Left renal cortex interstitium (tissue), 4 donors: ENCODE measurements at regions not wholly inside any gene's neighbourhood (a gene's known extent, or its start where the extent isn't known, plus 50 kb on each side); places are given as distances from the start of the nearest gene placed in this dataset.

Experiments used
- DNase-seq, 4 donors: peaks; one replicate each; pipeline ENCODE4 v3.0.0-alpha.2; 2013; ENCODE audit warnings: low read depth in 4 of 4, low spot score in 2 of 4, missing footprints in 1 of 4

DNA sequence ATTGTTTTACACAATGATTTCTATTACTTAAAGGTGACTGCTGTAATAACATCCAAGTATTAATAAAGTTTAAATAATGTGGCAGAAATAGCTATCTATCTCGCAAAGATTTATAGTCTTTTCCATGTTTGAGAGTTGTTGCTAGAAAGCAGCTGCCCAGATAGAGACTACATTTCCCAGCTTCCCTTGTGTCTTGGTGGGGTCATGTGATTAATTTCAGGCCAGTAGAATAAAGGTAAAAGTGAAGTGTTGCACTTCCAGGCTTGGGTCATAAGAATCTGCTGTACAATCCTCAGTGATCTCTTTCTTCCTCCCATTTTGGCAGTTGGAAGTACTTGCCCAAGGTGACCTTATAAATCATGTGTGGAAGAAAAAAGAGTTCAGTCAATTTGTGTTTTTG lies 449.7 kb upstream of the USP15 start:
- DNase-seq: no peak

DNA sequence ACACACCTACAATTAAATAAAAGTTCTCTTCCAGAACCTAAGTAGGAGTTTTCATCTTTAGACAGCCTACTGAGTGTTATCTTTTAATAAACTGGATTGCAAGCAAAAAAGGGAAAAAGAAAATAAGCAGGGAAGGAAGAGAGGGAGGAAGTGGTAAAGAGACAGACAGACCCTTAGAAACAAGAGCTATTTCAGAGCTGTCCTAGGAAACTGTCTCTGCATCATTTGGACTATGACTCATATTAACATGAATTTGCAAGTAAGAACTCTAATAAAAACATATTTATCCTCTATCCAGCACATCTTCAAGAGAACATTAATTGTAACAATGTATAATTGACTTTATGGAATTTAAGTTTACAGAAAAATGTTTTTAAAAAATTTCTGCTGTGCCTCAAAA lies 438.8 kb upstream of the USP15 start:
- DNase-seq: no peak

GRCh38 chr12:61823102-61823501 lies 437.1 kb upstream of the USP15 start:
- no peak for DNase-seq

DNA sequence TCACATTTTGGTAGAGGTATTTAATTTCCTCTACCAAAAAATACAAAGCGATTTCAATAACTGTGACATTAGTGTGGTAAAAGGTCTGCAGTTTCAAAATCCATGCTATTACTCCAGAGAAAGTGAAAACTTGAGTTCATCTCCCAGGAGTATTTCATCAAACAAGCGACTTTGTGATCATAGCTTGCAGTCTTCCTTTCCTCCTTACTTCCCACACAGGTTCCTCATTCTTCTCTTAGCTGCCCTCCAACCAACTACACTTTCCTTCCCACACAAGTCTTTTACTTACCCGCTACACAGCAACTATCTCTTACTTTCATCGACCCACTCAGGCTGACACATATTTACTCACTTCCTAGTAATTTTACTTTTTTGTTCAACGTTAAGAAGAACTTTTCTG lies 413.4 kb upstream of the USP15 start:
- no peak for DNase-seq

GRCh38 chr12:61848893-61849292 lies 411.3 kb upstream of the USP15 start:
- DNase-seq: no peak

GRCh38 chr12:61853945-61854344 lies 406.3 kb upstream of the USP15 start:
- no peak for DNase-seq

DNA sequence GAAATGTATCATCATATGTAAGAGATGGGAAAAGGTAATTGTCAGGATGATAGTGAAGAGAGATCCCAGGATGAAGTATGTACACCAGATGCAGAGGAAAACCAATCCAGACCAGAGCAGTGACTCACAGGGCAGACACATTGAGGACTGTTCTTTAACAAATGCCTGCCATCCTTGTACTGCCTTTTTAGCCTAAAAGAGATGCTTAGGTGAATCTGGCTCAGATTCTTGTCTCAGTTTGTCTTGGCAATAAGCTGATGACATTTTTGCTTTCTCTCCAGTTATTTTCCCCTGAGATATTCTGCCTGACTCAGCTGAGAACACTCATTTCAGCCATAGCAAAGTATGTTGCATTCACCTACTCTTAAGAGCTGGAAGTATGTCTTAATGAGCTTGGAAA lies 405.3 kb upstream of the USP15 start:
- DNase-seq: no peak

DNA sequence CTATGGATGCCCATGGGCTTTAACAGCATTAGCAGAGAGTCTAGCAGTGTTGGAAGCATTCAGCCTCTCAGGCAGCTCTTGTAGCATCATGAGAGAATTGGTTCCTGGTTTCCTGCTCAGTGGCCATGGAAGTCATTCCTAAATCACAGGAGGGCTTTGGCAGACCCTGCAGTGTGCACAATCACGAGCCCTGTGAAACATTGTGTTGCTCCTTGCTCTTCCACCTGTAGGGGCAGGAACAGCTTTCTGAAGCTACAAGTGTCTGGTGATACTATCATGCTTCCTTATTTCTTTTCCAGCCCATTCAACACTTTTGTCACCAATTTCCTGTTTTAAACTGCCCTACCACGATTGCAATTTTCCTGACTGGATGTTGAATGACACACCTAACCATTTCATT lies 402.2 kb upstream of the USP15 start:
- DNase-seq: no peak

GRCh38 chr12:61860451-61860850 lies 399.8 kb upstream of the USP15 start:
- no peak for DNase-seq

DNA sequence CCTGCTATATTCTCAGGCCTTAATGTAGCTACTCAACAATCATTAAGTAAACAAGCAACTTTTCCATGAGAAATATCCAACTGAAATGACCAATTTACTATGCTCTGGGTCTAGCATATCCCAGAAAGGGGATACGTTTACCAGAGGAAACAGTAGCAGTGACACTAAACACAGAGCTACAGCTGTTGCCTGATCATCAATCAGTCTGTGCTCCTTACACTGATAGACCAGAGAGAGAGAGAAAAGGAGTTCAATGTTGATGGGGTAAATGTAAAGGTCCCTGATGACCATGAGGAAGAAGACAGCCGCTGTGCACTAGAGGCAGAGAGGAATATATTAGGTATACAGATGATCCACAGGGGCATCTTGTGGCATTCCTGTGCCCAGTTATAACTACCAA lies 397.2 kb upstream of the USP15 start:
- DNase-seq: no peak

DNA sequence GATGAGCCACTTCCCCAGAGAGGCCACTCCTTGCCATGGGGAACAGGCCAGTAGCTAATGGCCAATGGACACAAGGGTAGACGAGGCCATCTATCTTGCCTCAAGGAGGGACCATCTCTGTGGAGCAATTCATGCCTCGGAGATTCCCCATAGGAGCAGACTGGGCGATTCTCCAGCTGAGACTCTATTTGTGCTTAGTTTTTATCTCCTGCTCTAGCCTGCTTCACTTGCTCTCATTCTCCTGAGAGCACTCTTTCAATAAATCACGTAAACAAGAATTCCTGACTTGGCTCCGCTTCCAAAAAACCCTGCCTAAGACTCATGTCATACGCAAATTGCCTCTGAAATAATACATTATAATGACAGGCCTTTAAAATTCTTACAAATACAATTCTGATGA lies 396.4 kb upstream of the USP15 start:
- no peak for DNase-seq

DNA sequence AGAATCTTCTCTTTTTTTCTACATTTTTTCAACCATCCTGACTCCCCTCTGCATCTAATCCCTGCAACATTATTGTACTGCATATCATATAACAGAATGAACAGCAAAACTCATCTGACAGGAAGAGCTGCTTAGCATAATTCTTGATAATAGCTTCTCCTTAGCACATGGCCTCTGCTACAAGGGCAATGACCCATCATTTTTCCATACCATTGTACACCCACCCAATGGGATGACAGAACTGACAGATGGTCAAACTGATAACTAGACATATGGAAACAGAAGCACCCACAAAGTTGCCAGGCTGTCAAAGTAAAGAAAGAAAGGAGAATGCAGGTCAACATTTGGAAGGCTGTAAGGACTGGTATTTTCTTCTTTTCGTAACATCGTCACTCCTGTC lies 390.4 kb upstream of the USP15 start:
- DNase-seq: no peak

GRCh38 chr12:61870658-61871484 lies 389.3 kb upstream of the USP15 start:
- no peak for DNase-seq

DNA sequence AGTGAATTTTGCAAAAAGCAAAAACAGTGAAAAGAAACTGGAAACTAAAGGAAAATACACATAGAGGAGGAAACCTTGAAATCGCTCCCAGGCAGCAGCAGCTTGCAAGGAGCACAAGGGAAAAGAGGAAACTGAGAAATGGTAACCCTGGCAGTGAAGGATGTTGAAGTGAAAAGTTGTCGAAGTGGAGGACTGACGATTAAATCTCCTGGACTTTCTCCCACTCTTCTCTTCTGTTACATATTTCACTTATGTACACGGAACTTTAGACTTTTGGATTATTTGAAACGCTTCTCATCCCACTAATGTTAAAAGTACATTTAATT lies 388.8 kb upstream of the USP15 start:
- DNase-seq: no peak

DNA sequence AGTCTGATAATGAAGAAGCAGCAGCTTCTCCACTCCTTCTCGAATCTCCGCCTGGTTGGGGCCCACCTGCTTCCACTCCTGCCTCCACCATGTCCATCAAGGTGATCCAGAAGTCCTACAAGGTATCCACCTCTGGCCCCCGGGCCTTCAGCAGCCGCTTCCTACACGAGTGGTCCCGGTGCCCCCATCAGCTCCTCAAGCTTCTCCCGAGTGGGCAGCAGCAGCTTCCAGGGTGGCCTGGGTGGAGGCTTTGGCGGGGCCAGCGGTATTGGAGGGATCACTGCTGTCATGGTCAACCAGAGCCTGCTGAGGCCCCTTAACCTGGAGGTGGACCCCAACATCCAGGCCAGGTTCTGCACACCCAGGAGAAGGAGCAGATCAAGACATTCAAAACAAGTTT lies 381.0 kb upstream of the USP15 start:
- no peak for DNase-seq

DNA sequence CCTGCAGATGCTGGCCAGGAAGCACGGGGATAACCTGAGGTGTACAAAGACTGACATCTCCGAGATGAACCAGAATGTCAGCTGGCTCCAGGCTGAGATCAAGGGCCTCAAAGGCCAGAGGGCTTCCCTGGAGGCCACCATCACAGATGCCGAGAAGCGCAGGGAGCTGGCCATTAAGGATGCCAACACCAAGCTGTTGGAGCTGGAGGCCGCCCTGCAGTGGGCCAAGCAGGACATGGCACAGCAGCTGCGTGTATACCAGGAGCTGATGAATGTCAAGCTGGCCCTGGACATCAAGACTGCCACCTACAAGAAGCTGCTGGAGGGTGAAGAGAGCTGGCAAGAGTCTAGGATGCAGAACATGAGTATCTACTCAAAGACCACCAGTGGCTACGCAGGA lies 380.0 kb upstream of the USP15 start:
- no peak for DNase-seq

- no peak for DNase-seq
These were observed 368.6 kb upstream of the USP15 start for GRCh38 chr12:61891632-61892031.

DNA sequence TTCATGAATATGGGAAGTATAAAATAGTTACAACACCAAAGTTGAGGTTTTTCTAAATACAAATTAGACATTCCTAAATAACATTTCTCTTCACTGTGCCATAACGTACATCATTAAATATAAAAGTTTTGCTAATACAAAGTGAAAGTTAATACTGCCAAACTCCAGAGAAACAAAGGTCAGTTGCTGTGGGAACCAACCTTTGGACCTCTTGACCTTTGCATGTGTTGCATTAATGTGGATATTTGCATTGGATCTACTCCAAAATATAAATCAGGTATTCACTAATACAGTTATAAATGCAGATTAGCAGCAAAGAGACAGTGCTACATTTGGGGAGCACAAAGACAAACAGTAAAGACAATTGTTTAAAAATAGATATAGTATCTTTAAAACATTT lies 366.0 kb upstream of the USP15 start:
- no peak for DNase-seq

GRCh38 chr12:61896436-61896835 lies 363.8 kb upstream of the USP15 start:
- no peak for DNase-seq

DNA sequence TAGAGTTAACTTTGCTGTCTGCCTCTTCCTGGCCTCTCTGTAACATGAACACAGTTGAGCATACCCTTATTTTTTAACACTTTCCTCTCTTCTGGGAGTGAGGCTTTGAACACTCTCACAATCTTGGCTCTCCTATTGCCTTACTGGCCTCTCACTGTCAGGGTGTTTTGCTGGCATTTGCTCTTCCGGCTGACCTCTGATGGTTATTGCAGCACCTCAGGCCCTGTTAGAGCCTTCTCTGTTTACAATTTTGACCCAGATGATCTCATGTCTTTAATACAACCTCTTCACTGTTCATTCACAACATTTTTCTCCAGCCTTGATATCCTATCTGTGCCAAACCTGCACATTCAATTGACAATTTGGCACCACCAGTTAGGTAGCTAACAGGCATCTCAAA lies 357.8 kb upstream of the USP15 start:
- DNase-seq: no peak

- no peak for DNase-seq
These were observed 349.1 kb upstream of the USP15 start for GRCh38 chr12:61911113-61911512.

GRCh38 chr12:61915420-61915819 lies 344.8 kb upstream of the USP15 start:
- no peak for DNase-seq

DNA sequence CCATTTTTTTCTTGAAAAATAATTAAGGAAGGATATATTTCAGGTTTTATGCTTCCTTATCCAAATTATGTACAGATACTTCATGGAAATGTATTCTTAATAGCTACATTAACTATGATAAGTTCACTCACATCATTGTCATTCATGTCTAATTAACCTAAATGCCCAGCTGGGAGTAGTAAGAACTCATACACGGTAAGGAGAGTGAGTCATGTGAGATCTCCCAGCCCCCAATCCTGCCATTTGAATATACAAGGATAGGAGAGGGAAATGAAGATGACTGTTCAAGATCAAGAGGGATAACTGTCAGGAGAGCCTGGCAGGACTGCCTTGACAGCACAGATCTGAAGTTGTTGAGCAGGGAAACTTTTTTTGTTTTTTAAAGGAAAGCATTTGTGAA lies 343.4 kb upstream of the USP15 start:
- DNase-seq: no peak
